ENCODE measurements at regions not wholly inside any gene's neighbourhood (a gene's known extent, or its start where the extent isn't known, plus 50 kb on each side); places are given as distances from the start of the nearest gene placed in this dataset.
"Not testable (repeated sequence)": the region's sequence is repeated elsewhere in the genome, so short reads cannot be mapped to it uniquely, and the experiment has no call there.

DNA sequence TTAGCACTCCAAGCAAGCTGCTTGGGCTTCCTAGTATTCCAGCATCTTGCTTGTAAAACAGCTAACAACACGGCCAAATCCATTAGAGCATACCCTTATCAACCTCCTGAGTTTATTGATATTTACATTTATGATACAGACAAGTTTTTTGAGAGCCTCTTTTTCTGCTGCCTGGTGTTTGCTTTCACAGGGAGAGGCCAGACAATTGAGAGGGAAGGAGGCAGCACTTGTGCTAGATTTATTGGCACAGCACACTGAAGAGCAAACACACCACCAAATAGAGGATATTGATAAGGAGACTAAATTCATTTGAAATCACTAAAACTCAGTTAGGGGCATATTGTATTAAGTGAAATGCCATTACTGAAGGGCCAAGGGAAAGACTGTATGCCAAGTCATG, 1142.3 kb upstream of the FANCL start:
- DNase-seq, result no peak

DNA sequence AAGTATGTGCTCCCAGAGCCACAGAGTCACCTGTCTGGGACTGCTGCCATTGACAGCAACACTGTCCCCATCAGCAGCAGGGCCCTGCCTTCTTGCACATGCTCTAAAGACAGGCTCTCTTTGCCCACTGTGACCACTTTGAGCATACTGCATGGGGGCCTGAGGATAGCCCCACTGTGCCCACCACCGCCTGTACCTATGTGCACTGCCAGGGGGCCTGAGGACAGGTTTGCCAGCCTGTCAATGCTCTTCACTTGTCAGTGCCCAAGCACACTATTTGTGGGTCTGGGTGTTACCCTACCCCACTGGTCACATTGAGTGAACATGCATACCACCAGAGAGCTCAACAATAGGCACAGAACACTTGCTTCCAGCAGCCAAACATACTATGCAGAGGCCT, 1137.0 kb upstream of the FANCL start:
- DNase-seq, result no peak

DNA sequence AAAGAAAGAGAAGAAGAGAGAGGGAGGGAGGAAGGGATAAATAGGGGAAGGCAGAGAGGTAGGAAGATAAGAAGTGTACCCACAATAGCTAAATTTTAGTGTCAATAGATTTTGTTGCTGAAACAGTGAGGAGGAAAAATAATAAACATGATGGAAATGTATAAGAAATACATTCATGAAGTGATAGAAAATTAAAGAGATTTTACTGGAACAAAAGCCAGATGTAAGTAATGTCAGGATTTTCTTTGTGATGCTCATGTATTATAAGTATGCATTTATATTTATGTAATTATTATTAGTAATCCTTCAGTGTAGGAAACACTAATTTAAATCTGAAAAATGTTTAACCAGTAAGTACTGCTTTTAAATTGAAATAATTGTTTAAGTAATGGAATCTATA, 1125.2 kb upstream of the FANCL start:
- DNase-seq, result no peak

DNA sequence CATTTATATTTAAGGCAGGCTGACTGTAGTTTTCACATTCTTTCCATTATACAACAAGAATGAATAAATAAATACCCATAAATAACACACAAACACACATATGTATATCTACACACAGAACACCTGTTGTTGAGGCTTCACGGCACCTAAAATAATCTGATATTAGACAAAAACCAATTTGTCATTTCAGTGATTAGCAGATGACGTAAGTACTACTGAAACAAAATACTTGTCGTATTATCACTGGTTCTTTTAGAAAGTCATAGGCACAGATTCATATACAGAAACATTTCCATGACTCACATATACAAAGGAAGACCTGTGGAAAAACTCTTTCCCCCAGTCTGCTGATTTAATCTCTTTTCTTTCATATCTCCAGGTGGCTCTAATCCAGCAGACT, 1113.4 kb upstream of the FANCL start:
- no peak for DNase-seq

DNA sequence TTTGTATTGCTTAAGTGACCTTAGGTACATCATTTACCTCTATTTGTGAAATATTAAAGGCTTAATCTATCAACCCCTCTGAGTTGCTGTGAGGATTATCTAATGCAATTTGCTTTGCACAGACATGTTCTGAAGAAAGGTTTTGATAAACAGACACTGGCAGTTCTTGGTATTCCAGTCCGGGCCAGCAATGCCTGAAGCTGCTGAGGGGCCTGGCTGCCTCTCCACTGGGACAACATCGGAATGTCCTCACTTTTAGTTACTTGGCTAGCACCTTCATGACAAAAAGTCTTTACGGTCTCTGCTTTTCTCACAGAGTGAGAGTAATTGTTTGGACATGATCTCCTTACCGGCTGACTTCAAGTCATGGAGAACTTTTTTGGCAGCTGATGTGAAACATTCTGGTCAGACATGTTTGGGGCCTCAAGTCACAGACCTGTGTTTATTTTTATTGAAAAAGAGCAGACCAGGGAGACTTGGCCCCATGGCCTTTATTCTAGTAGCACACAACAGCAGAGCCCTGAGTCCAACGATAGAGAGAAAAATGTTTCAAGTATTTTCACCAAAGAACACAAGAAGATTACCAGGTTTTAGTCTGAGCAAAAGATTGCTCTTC, 1112.3 kb upstream of the FANCL start:
- DNase-seq, result no peak

DNA sequence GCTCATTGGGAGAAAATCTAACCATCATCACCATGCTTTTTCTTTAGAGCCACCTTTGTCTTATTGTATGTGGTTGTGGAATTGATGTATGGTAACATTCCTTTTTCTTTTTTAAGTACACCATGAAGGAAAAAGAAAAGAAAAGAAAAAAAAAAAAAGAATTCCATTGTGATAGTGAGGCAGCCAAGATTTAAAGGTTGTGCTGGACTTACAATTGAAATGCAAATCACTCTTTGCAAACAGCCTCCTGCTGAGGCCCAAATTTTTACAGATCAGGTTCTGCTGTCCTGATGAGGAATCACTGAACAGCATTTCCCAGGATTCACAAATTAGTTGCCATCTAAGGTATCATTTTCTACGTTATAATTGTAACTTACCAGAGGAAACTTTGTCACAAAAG, 1101.0 kb upstream of the FANCL start:
- DNase-seq, result no peak

DNA sequence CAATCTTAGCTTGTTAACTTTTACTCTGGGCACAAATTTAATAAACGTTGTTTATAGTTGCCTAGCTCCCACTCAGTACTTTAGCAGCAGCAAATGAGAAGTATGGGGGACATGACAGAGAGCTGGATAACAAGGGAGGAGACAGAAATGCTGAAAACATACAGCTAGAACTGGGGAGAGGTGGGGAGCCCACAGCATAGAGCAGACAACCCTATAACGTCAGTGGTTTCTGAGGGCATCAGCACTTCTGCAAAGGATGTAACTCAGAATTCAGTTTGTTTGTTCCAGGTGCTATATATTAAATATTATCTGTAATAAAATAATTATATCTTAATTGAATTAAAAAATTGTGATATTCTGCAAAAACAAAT, 1098.7 kb upstream of the FANCL start:
- DNase-seq, result no peak

DNA sequence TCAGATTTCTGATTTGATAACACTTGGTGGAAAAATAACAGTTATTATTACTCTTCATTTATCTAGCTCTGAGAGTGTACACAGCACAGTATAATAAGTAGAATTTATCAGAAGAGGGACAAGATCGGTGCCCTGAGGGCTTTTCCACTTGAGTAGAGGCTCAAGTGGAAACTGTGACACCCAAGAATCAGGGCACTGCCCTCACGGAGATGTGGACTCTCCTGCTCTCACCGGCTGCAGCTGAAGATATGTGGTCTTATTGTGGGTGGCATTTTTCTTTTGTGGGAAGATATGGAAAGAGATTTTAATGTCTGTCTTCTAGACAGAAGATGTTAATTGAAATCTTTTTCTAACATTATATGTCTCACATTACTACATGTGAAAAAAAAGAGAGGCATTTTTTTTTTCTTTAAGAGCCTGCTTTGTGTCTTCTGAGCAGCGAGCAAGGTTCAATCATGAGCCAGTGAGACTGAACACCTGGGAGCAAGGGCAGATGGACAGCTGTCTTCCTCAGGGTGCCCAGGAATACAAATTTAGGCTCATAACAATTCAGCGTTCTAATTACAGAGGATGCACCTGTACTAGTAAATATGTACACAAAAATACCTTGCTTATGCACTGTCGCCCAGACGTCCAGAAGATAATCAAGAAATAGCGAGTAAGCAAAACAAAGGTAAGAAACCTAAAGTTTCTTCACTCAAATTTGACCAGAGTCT, 1098.2 kb upstream of the FANCL start:
- no peak for DNase-seq

DNA sequence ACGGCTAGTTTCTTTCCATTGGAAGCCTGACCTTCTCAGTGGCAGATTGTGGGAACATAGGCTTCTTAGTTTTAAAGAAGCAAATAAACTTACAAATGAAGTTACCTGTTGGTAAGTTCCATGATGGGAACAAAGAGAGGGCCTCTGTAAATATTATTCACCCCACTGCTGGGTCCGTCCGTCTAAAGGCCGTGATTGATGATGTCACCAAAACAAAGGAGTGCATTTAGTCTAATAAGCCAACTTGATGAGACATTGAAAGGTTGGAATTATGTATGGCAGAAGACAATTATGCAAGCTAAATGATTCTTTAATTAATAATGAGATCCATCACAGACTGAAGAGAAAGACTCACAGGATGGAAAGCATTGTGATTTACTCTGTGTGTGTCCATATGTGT, 1091.9 kb upstream of the FANCL start:
- no peak for DNase-seq

DNA sequence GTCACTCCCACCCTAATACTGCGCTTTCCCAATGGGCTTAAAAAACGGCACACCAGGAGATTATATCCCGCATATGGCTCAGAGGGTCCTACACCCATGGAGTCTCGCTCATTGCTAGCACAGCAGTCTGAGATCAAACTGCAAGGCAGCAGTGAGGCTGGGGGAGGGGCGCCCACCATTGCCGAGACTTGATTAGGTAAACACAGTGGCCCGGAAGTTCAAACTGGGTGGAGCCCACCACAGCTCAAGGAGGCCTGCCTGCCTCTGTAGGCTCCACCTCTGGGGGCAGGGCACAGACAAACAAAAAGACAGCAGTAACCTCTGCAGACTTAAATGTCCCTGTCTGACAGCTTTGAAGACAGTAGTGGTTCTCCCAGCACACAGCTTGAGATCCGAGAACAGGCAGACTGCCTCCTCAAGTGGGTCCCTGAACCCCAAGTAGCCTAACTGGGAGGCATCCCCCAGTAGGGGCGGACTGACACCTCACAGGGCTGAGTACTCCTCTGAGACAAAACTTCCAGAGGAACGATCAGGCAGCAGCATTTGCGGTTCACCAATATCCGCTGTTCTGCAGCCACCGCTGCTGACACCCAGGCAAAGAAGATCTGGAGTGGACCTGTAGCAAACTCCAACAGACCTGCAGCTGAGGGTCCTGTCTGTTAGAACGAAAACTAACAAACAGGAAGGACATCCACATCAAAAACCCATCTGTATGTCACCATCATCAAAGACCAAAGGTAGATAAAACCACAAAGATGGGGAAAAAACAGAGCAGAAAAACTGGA, 1085.6 kb upstream of the FANCL start:
- not testable (repeated sequence) for DNase-seq

DNA sequence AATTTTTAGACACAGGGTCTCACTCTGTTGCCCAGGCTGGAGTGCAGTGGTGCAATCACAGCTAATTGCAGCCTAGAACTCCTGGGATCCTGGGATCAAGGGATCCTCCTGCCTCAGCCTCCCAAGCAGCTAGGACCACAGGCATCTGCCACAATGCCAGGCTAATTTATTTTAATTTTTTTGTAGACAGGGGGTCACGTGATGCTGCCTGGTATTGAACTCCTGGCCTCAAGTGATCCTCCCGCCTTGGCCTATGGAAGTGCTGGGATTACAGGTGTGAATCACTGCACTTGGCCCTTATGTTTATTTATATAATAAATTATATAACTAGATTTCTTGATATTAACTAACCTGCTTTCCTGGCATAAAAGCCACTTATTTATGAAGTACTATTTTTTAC, 1081.7 kb upstream of the FANCL start:
- DNase-seq, result no peak

DNA sequence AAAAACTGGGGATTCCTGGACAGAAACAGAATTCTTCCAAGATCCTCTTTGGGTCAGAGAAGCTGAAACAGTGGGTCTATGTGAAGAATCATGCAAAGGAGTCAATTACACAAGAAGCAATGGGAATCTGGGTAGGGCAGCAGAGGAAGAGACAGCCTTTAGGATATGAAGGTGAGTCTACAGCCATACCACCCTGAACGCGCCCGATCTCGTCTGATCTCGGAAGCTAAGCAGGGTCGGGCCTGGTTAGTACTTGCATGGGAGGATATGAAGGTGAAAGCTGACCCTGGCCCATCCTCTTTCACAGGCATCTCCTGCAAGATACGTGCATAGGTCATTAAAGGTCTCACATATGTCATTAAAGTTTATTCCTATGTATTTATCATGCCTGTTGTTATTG, 1080.9 kb upstream of the FANCL start:
- no peak for DNase-seq

DNA sequence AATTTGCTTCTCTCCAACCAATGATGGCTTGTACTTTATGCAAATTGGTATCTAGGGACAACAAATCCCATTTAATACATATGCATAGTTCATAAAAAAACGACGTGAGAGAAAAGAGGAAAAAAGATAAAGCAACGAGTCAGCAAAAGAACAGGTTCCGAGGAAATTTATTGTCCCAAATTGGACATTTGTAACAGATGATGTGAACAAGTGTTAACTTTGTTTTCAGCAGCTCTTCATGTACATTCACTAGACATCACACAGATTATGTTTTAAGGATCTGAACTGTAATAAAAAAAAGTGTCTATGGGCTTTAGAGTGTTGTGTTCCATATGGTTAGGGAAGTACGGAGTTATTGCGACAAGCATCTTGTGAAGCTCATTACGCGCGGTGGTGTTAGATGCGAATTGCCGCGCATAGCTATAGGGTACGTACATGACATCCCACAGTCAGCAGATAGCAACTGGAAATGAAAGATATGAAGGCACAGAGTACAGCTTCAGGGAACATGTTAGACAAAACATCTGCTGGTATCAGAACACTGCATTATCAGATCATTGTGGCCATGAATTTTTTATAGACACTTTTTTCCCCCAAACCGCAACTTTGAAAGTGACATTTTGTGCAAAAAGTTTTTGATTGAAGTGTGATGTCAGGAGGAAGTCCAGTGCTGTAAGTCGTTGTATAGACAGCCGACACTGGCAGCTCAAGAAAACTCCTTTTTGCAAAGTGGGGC, 1073.1 kb upstream of the FANCL start:
- DNase-seq, result no peak

DNA sequence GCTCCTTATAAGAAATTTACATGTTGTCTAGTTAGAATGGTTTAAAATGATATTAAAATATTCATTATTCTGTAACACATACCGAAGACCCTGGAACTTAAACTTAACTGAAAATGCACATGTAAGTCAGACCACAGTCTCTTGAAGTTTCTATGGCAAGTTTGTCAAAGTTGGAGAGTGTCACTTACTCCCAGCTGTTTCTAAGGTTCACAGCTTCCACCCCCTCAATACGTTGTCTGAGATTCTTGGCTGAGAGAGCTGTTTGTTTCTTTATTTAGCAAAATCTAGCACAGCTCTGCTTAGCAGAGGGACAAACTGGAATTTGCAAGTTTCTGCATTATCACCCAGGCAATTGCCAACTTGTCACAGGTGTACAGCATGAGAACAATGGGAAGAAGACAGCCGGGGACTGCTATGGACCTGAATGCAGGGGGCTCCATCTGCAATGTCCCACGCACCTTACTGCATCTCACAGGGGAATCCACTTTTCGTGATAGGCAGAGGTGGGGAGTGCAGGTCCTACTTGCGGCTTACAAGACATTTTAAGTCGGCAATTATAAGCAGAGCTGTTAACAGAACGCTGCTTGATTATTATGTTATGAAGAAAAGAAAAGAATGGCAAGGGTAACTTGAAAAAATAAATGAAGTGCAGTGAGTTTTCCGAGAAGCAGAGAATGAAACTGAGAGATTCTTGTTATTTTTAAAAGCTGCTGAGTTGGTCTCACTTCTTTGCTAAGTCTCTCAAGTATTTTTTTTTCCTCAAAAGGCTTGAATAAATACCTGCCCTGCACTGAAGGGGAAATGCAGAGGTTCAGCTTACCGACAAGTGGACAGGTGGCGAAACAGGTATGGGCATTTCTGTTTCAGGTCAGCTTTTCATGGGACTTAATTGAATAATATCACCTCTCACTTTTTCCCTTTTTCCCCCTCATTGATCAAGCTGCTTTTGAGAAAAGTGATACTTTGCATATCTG, 1072.1 kb upstream of the FANCL start:
- DNase-seq, result no peak

DNA sequence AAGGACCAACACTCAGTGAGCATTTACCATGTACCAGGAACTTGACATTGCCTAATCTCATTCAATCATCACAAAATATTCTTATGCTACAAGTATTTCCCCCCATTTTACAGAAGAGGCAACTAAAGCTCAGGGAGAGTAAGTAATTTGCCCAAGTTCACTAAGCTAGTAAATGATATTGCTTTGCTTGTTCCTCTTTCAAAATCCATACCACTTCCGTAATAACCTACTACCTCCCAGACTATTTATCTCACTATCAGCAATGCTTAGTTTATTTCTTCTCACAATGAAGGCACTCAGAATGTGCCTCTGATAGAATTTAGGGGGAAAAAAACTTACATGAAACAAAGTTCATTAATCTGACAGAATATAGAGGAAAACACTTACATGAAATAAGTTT, 1070.9 kb upstream of the FANCL start:
- no peak for DNase-seq

DNA sequence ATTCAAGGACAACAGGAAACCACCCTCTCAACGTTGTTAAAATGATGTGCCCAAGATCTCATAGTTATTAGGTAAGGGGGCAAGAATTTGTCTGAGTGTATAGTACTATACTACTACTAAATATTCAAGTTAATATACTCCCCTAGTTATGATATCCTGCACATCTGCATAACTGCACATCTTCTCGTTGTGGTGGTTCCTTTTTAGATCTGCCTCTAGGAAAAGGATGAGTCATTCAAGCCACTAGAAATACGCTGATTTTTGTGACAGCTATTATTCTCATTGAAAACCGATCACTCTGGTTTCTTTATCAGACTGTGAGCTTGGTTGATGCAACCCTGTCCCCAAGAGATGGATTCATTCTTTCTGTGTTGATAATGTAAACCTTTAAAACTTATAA, 1067.0 kb upstream of the FANCL start:
- DNase-seq, result no peak

DNA sequence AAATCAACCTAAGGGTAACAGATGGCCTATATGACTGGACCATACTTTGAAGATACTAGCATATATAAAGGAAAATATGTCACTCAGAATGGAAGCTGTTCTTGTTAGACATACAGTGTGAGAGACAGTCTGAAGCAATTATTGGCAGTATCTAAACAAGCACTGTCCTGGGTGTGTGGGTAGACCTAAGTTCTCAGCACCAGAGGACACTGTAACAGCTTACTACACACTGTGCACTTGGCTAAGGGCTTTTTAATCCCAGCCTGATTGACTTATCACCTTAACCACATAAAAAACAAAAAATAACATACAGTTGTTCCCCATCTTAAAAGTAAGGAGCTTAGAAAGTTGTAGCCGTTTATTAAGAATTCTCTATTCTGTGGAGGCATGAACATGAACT, 1066.1 kb upstream of the FANCL start:
- DNase-seq, result no peak

DNA sequence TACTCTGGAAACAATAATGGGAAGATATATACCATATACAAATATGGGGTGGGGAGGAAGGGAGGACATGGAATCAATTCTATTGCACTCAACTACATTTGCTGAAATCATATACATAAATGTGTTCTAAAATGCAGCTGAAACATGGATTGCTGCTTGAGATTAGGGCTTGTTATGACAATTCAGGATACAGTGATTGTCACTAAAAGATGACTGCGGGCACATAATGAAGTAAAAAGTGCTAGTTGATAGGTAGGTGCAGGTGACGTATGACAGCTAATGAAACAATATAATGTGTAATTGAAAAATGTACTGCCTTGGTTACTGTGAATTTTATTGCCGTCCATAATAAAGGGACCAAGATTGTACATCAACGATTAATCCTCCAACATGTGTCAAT, 1062.1 kb upstream of the FANCL start:
- no peak for DNase-seq

DNA sequence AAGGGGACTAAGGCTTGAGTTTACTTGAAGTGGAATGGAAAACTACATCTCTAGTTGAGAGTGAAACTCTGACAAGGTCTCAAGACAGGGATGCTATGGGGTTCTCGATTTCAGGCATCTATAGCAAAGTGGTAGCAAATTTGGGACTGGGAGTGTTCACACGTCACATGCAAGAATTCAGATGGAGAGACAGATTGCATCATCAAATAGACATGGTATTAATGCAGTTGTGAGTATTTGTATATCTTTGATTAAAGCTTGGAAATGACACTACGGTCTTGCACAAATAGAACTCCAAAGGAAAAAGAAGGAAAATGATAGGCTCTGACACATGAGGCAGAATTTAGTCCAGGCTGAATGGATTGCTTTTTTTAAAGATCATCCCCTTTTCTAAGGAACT, 1061.6 kb upstream of the FANCL start:
- no peak for DNase-seq

DNA sequence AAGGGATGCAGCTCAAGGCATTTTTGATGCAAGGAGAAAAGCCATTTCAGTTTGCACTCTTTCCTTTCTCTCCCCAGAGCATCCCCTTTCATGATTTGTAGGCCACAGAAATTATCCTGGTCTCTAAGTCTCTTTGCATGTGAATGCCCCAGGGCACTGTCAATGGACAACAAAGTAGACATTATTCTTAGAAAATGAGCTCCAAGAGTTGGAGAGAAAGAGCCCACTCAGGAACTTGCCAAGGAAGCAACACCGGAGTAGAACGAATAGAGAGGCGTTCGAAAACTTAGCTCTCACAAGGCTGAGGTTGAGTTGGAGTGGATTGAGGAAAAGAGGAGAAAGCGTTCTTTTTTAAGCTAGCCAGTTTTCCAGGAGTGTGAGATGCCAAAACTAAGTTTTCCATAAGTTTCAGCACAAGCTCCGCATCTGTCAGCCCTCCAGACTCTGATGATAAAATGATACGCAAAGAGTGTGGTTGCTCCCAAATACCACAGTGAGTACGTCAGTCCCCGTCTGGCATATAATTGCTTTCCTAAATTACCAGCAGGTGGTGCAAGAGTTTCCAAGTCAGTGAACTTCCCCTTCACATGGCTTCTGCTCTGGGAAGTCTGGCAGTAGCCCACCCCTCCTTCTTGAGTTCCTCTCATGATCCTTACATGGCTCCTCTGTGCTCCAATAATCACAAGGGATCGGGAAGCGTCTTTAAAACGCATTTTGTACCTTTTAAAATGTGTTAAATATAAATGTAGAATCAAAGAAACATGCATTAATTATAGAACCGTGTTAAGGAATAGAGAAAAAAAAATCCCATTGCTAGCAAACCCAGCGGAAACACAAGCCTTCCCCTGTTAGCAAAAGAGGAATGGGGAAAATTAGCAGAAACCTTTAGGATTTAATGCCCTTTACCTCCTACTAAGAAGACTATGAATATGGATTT, 1060.6 kb upstream of the FANCL start:
- peak; percentile 58 for DNase-seq

DNA sequence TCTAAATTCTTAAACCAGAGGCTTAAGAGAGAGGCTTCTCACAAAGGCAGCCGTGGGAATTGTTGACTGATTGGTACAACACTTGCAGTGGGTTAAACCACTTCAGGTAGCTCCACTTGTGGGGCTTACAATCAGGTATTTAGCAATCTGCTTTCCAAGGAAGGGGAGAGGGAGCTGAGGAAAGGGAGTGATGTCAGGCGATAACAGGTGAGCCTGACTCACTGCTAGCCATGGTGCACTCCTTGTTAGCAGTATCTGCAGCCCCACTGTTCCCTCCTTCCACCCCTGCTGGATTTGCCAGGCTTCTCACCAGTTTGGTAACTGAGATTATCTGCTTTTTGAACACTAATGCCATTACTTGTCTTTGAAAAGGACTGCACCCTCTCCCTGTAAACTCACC, 1056.7 kb upstream of the FANCL start:
- DNase-seq, result no peak
